ENCODE measurements at regions not wholly inside any gene's neighbourhood (a gene's known extent, or its start where the extent isn't known, plus 50 kb on each side); places are given as distances from the start of the nearest gene placed in this dataset.

DNA sequence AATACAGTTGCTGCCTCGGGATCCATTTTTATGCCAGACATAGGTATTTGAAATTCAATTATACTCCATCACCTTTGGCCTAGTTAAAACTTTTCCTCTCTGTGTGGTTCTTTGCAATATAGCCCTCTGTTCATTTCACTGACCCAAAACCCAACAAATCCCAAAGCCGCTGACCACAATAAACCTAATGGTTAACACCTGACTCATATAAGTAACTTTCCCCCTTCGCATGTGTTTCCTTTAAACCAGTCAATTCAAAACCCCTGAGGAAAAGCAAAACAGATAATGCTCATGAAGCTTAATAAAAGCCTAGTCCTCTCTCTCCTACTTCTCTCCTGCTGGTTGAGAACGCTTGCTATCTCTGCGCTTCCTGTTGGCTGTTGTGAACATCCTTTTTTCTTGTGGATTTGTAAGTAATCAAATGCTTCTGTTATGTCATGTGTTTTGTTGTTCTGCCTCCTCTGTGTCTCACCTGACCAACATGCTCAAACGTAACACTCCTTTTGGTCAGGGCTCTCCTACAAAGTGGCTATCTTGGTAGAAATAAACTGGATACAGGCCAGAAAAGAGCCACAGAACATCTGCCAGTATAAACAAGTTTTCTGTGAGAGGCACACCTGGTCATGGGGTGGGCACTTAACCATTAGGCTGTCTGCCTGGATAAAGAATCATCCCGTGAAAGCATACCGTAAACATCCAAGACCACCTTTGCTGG lies 652.6 kb downstream of the METTL15 start:
- Histone ChIP-seq H3K4me3 (ENCODE audit: low read length) (no peak overlapping the region), H3K27me3 (ENCODE audit: control insufficient read depth in 1 of 2, insufficient read depth in 2 of 2, low read length in 2 of 2) (no peaks in the 10 kb centered on the region), H3K4me1 (ENCODE audit: insufficient read depth, low read length) (no peaks in the 10 kb centered on the region), H3K9me3 (ENCODE audit: control insufficient read depth in 1 of 2, insufficient read depth in 1 of 2, low read length in 2 of 2) (peaks cover 0 to 4% of the 10 kb centered on the region in 2 experiments), H3K36me3 (ENCODE audit: insufficient read depth, low read length) (no peaks in the 10 kb centered on the region), H3K27ac (ENCODE audit: low read depth in 1 of 2, low read length in 2 of 2) (no peak overlapping the region)
- ATAC-seq (ENCODE audit: poor library complexity): no peak
- Mint-ChIP-seq H3K36me3 (ENCODE audit: low read depth) (no peaks in the 10 kb centered on the region), H3K4me3 (no peak overlapping the region), H3K27me3 (no peaks in the 10 kb centered on the region), H3K9me3 (peaks cover 2% of the 10 kb centered on the region), H3K4me1 (ENCODE audit: low read depth) (no peaks in the 10 kb centered on the region), H3K27ac (no peak overlapping the region)
- no peak for TF ChIP-seq CTCF (IDR thresholded peaks at IDR 0.05)
- intact Hi-C loops (cut with DNase I, micrococcal nuclease): no loop called here
- DNase-seq: no peak
- ChIA-PET CTCF (interaction anchor here (1.2 kb wide), 1 partner anchor 8 kb away, joined by 4 read pairs; no protein-coding TSS in a partner anchor), POLR2A (no interaction called here)

GRCh38 chr11:28759311-28759710 lies 651.1 kb downstream of the METTL15 start:
- ATAC-seq (ENCODE audit: poor library complexity) (no peak), DNase-seq (no peak)
- no peak overlapping the region for H3K4me3 Mint-ChIP-seq
- H3K27me3 Mint-ChIP-seq: no peaks in the 10 kb centered on the region
- intact Hi-C loops (cut with DNase I, micrococcal nuclease): no loop called here
- no peaks in the 10 kb centered on the region for H3K36me3 Mint-ChIP-seq (ENCODE audit: low read depth)
- no peaks in the 10 kb centered on the region for H3K27me3 ChIP-seq (ENCODE audit: control insufficient read depth in 1 of 2, insufficient read depth in 2 of 2, low read length in 2 of 2)
- peaks cover 5% of the 10 kb centered on the region for H3K9me3 Mint-ChIP-seq
- H3K4me1 ChIP-seq (ENCODE audit: insufficient read depth, low read length): no peaks in the 10 kb centered on the region
- H3K4me1 Mint-ChIP-seq (ENCODE audit: low read depth): no peaks in the 10 kb centered on the region
- ChIA-PET CTCF (interaction anchor here (1.2 kb wide), 1 partner anchor 9 kb away, joined by 4 read pairs; no protein-coding TSS in a partner anchor), POLR2A (no interaction called here)
- no peak overlapping the region for H3K27ac Mint-ChIP-seq
- H3K4me3 ChIP-seq (ENCODE audit: low read length): no peak overlapping the region
- H3K9me3 ChIP-seq (ENCODE audit: control insufficient read depth in 1 of 2, insufficient read depth in 1 of 2, low read length in 2 of 2): peaks cover 0 to 4% of the 10 kb centered on the region in 2 experiments
- no peak for TF ChIP-seq CTCF (IDR thresholded peaks at IDR 0.05)
- no peaks in the 10 kb centered on the region for H3K36me3 ChIP-seq (ENCODE audit: insufficient read depth, low read length)
- H3K27ac ChIP-seq (ENCODE audit: low read depth in 1 of 2, low read length in 2 of 2): no peak overlapping the region

DNA sequence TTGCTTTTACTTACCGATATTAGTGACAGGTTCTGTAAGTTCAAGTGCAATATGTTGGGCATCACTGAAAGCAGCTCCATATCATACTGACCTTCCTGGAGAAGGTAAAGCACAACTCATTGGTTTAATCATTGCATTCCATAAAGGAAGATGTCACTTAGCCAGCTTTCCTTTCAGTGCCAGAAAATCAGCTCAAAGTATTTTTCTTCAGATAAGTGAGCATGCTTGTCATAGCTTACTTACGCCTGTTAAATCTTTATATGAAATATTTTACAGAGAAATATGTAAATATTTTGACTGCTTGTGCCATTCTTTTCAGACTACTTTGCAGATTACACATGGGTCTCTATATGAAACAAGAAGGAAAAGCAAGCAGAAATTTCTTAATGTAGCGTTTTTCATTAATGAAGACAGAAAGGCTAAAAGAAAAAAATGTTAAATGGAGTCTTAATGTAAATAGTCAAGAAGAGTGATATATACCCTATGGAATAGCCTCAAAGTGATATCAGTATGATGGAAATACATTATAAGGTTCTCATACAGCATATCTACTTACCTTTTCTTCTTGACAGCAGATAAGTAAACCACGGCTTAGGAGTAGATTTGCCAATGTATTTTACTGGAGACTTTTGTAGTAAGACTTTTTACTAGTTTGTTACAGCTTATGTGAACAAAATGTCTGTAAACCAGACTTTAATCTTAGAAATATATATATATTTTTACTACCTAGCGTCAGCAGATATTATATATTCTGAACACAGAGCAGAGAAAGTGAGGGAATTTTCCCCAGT lies 649.7 kb downstream of the METTL15 start:
- no peaks in the 10 kb centered on the region for H3K36me3 Mint-ChIP-seq (ENCODE audit: low read depth)
- intact Hi-C loops (cut with DNase I, micrococcal nuclease): no loop called here
- ChIA-PET CTCF (no interaction called here), POLR2A (no interaction called here)
- Histone ChIP-seq H3K27ac (ENCODE audit: low read depth in 1 of 2, low read length in 2 of 2) (no peak overlapping the region), H3K4me1 (ENCODE audit: insufficient read depth, low read length) (no peaks in the 10 kb centered on the region), H3K27me3 (ENCODE audit: control insufficient read depth in 1 of 2, insufficient read depth in 2 of 2, low read length in 2 of 2) (no peaks in the 10 kb centered on the region), H3K4me3 (ENCODE audit: low read length) (no peak overlapping the region), H3K36me3 (ENCODE audit: insufficient read depth, low read length) (no peaks in the 10 kb centered on the region), H3K9me3 (ENCODE audit: control insufficient read depth in 1 of 2, insufficient read depth in 1 of 2, low read length in 2 of 2) (peaks cover 0 to 8% of the 10 kb centered on the region in 2 experiments)
- ATAC-seq (ENCODE audit: poor library complexity) (no peak), DNase-seq (no peak)
- H3K27me3 Mint-ChIP-seq: no peaks in the 10 kb centered on the region
- no peak overlapping the region for H3K4me3 Mint-ChIP-seq
- no peak overlapping the region for H3K27ac Mint-ChIP-seq
- H3K9me3 Mint-ChIP-seq: peaks cover 6% of the 10 kb centered on the region
- TF ChIP-seq CTCF (IDR thresholded peaks at IDR 0.05): no peak
- H3K4me1 Mint-ChIP-seq (ENCODE audit: low read depth): no peaks in the 10 kb centered on the region

Data from CD4-positive, alpha-beta T cell (primary cell).